GM23248 (cell line): ENCODE measurements at regions not wholly inside any gene's neighbourhood (a gene's known extent, or its start where the extent isn't known, plus 50 kb on each side); places are given as distances from the start of the nearest gene placed in this dataset.

Source experiments
- EZH2 ChIP-seq: fragments of 200-600 bp; sonication (generic); IDR thresholded peaks from 2 replicates; pipeline ENCODE4 v1.6.1; 2018; ENCODE audit warnings: antibody characterized with exemption, mild to moderate bottlenecking; ENCODE audit not compliant: insufficient read depth, poor library complexity, severe bottlenecking
- EZH2phosphoT487 ChIP-seq: fragments of 200-600 bp; sonication (generic); IDR thresholded peaks from 2 replicates; pipeline ENCODE4 v1.6.1; 2018; ENCODE audit warnings: antibody characterized with exemption, moderate library complexity, mild to moderate bottlenecking, low read depth; ENCODE audit not compliant: insufficient read depth

DNA sequence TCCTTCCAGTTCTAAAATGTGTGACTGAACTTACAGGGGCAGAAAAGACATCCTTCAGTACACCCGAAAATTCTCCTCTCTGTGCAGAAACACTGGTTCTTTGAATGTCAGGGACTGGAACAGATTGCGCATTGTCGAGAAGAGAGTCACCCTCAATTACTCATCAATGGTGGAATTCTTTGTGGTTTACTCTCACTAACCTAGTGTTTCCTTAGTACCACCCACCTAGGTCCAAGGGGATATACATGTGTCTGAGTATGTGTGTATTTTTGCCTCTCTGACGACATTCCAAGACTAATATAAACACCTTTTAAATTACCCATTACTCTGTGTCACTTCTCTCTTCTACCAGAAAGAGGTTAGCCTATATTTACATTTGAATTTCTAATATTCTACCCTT lies 660.8 kb downstream of the TLE1 start:
- TF ChIP-seq EZH2phosphoT487 (0 out of 2 replicates have a peak, but pooled peaks have one; percentile 25), EZH2 (no peak)
